CD4-positive, alpha-beta memory T cell (primary cell): ENCODE measurements at regions not wholly inside any gene's neighbourhood (a gene's known extent, or its start where the extent isn't known, plus 50 kb on each side); places are given as distances from the start of the nearest gene placed in this dataset.

ENCODE experiments used
- CTCF ChIA-PET: fragments of 350-600 bp; sonication (Branson Sonifier 250); formaldehyde crosslinking; loops from one replicate; lab custom pipeline; 2021; ENCODE audit warnings: inconsistent platforms; ENCODE audit not compliant: partially characterized antibody; lab: Charles Lee
- POLR2A ChIA-PET: fragments of 350-600 bp; sonication (Branson Sonifier 250); formaldehyde crosslinking; loops from one replicate; lab custom pipeline; 2021; ENCODE audit not compliant: partially characterized antibody; lab: Charles Lee
- DNase-seq, 5 donors: peaks; one replicate each; pipeline versions ENCODE4 v3.0.0 to v3.0.0-alpha.2; 2020 to 2022; ENCODE audit warnings: mixed read lengths in 1 of 5
- H3K27ac ChIP-seq: one replicate; pipeline ENCODE4 v1.7.0; 2013; ENCODE audit warnings: low read depth, low read length
- H3K27me3 ChIP-seq: 2 replicates; pipeline ENCODE4 v1.7.0; 2013; ENCODE audit warnings: mild to moderate bottlenecking, low read length, moderate library complexity; ENCODE audit not compliant: insufficient read depth
- H3K36me3 ChIP-seq: 2 replicates; pipeline ENCODE4 v1.7.0; 2013; ENCODE audit warnings: mild to moderate bottlenecking, low read length, moderate library complexity; ENCODE audit not compliant: insufficient read depth
- H3K4me1 ChIP-seq: 2 replicates; pipeline ENCODE4 v1.7.0; 2013; ENCODE audit warnings: mild to moderate bottlenecking, low read length, moderate library complexity; ENCODE audit not compliant: insufficient read depth
- H3K4me3 ChIP-seq, 2 donors: one replicate each; pipeline ENCODE4 v1.7.0; 2013; ENCODE audit warnings: low read length in 2 of 2, mild to moderate bottlenecking in 1 of 2
- H3K9me3 ChIP-seq, 2 donors: one replicate each; pipeline ENCODE4 v1.7.0; 2013; ENCODE audit warnings: low read length in 2 of 2, control low read depth in 1 of 2; ENCODE audit not compliant: control insufficient read depth in 1 of 2
- H3K27ac Mint-ChIP-seq, 7 donors: one replicate each; pipeline ENCODE4 v1.8.0; 2020 to 2021; ENCODE audit warnings: mixed read lengths in 7 of 7, mild to moderate bottlenecking in 6 of 7, inconsistent platforms in 3 of 7, moderate library complexity in 3 of 7
- H3K27me3 Mint-ChIP-seq, 2 donors: one replicate each; pipeline ENCODE4 v1.8.0; 2020 to 2021; ENCODE audit warnings: mixed read lengths in 2 of 2
- H3K36me3 Mint-ChIP-seq, 2 donors: one replicate each; pipeline ENCODE4 v1.8.0; 2020 to 2021; ENCODE audit warnings: mixed read lengths in 2 of 2, inconsistent platforms in 1 of 2, mild to moderate bottlenecking in 1 of 2
- H3K4me1 Mint-ChIP-seq, 4 donors: one replicate each; pipeline ENCODE4 v1.8.0; 2020 to 2021; ENCODE audit warnings: mixed read lengths in 4 of 4, mild to moderate bottlenecking in 1 of 4
- H3K4me3 Mint-ChIP-seq, 8 donors: one replicate each; pipeline ENCODE4 v1.8.0; 2020 to 2021; ENCODE audit warnings: mixed read lengths in 8 of 8, mild to moderate bottlenecking in 7 of 8, moderate library complexity in 6 of 8, inconsistent platforms in 3 of 8
- H3K9me3 Mint-ChIP-seq, 8 donors: one replicate each; pipeline ENCODE4 v1.8.0; 2020 to 2021; ENCODE audit warnings: mixed read lengths in 8 of 8, mild to moderate bottlenecking in 5 of 8, inconsistent platforms in 3 of 8, moderate library complexity in 1 of 8
- intact Hi-C: fragments of 100-400 bp; cut with micrococcal nuclease; formaldehyde crosslinking; loops from one replicate; pipeline ENCODE4 v1.15.1; 2023

DNA sequence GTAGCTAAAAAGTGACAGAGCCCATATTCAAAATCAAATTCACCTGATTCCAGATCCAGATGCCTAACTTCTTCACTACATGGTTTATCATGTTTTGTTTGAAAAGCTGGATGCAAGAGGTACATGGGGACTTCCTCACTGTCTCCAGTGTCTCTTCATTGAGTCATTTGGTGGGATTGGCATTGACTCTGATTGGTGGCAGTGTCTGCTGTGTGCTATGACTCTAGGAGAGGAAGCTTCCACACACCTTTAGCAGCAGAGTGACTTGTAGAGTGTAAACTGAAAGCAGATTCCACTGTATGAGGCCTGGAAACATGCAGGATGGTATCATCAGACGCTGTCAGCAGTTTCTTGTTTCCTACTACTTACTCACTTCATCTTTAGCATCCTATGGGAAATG lies 250.9 kb upstream of the SEMA6A start:
- Histone ChIP-seq H3K27me3 (no peaks in the 10 kb centered on the region), H3K27ac (no peak overlapping the region), H3K4me1 (no peaks in the 10 kb centered on the region), H3K9me3 (no peaks in the 10 kb centered on the region), H3K4me3 (no peak overlapping the region), H3K36me3 (no peaks in the 10 kb centered on the region)
- DNase-seq = no peak
- POLR2A ChIA-PET = no interaction called here
- H3K27me3 Mint-ChIP-seq = no peaks in the 10 kb centered on the region
- CTCF ChIA-PET = no interaction called here
- no peak overlapping the region for H3K27ac Mint-ChIP-seq
- intact Hi-C loops = no loop called here
- no peaks in the 10 kb centered on the region for H3K4me1 Mint-ChIP-seq
- no peak overlapping the region for H3K4me3 Mint-ChIP-seq
- H3K36me3 Mint-ChIP-seq = no peaks in the 10 kb centered on the region
- peaks cover 0 to 5% (median 0%) of the 10 kb centered on the region in 8 donors for H3K9me3 Mint-ChIP-seq

DNA sequence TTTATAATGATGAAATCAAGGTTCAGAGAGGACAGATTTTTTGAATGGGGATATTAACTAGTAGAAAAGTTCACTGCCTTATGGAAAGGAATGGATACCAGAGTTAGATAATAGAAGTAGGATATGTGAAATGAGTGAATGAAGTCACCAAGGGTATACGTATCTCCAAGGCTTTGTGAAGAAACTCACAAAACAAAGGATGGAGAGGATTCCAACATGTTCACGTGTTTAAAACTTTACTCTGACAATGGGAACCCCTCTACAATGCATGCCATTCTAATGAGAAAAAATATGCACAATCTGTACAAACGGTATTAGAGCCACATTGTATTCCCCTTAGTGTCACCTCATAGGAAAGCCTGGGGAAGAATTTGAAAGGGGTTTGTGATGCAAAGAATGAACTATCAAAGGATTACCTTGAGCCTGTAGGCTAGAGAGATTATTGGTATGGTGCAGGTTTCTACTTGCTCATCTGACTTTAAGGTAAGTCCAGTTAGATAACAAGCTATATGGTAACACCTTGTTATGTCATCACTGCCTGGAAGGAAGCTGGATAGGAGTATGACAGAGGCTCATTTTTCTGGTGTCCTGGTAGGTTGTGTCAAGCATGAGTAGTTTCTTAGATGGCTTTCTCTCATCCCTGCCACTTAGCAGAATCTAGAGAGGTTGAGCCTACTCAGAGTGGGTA lies 250.3 kb upstream of the SEMA6A start:
- no peaks in the 10 kb centered on the region for H3K4me1 Mint-ChIP-seq
- intact Hi-C loops = no loop called here
- H3K27me3 ChIP-seq = no peaks in the 10 kb centered on the region
- H3K36me3 Mint-ChIP-seq = no peaks in the 10 kb centered on the region
- H3K27ac ChIP-seq = no peak overlapping the region
- CTCF ChIA-PET = no interaction called here
- H3K4me1 ChIP-seq = no peaks in the 10 kb centered on the region
- H3K9me3 ChIP-seq = no peaks in the 10 kb centered on the region
- peaks cover 0 to 5% (median 0%) of the 10 kb centered on the region in 8 donors for H3K9me3 Mint-ChIP-seq
- POLR2A ChIA-PET = no interaction called here
- H3K36me3 ChIP-seq = no peaks in the 10 kb centered on the region
- H3K4me3 ChIP-seq = no peak overlapping the region
- no peak overlapping the region for H3K4me3 Mint-ChIP-seq
- no peaks in the 10 kb centered on the region for H3K27me3 Mint-ChIP-seq
- no peak for DNase-seq
- H3K27ac Mint-ChIP-seq = no peak overlapping the region

DNA sequence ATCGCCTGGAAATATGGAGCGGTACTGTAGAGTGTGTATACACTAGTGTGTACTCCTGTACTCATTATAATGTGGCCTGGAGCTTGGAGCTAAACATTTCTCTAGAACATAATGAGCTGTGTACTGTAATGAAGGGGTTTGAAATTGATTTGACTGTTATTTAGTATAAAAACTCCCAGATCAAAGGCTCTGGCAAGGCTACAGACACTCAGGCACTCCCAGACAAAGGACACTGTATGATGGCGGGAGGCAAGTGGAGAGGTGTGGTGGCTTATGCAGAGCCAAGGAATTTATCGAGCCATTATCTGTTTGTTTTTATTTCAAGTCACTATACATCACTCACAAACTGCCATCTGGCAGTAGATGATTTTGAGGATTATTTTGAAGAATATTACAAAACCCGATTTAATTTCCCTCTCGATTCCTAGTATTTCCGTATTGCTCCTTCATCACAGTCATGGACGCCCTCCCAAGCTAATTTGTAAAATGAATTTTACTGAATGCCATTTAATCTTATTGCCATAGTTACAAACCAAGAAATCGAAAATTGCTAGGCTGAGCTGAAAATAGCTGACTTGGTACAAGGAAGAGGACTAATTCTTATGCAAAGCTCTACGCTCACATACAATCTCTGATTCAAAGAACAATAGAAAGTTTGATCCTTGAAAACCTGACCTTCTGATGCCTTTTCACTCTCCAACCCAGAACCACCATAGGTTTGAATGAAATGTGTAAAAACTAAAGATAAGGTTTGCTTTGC lies 240.2 kb upstream of the SEMA6A start:
- Histone ChIP-seq H3K4me3 (no peak overlapping the region), H3K27ac (no peak overlapping the region), H3K4me1 (no peaks in the 10 kb centered on the region), H3K36me3 (no peaks in the 10 kb centered on the region), H3K27me3 (no peaks in the 10 kb centered on the region), H3K9me3 (no peaks in the 10 kb centered on the region)
- intact Hi-C loops = no loop called here
- Mint-ChIP-seq H3K4me1 (no peaks in the 10 kb centered on the region), H3K4me3 (no peak overlapping the region), H3K27ac (no peak overlapping the region), H3K9me3 (peaks cover 0 to 5% (median 2%) of the 10 kb centered on the region in 8 donors), H3K27me3 (no peaks in the 10 kb centered on the region), H3K36me3 (no peaks in the 10 kb centered on the region)
- CTCF ChIA-PET = no interaction called here
- POLR2A ChIA-PET = no interaction called here
- DNase-seq = no peak

DNA sequence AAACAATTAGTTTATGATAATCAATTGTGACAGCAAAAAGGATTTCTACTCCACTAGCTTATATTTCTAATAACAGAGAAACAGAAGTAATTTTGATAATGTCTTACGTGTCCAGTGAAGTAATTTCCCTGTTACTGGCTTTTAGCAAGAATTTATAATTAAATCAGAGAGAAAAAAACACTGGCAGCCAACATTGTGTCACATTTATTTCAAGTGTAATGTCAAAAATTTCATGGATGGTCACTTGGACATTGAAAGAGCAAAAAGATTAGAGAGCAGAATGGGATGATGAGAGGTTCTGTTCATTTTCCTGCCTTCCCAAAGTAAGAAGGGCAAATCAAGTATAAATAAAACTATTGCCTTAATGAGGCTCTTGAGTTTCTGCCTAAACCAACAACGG lies 239.3 kb upstream of the SEMA6A start:
- CTCF ChIA-PET = no interaction called here
- H3K9me3 ChIP-seq = no peaks in the 10 kb centered on the region
- Mint-ChIP-seq H3K36me3 (no peaks in the 10 kb centered on the region), H3K27me3 (no peaks in the 10 kb centered on the region), H3K9me3 (peaks cover 0 to 5% (median 2%) of the 10 kb centered on the region in 8 donors), H3K4me1 (no peaks in the 10 kb centered on the region), H3K4me3 (no peak overlapping the region), H3K27ac (no peak overlapping the region)
- no peaks in the 10 kb centered on the region for H3K36me3 ChIP-seq
- no peak overlapping the region for H3K4me3 ChIP-seq
- H3K27me3 ChIP-seq = no peaks in the 10 kb centered on the region
- DNase-seq = no peak
- no peak overlapping the region for H3K27ac ChIP-seq
- no peaks in the 10 kb centered on the region for H3K4me1 ChIP-seq
- POLR2A ChIA-PET = no interaction called here
- intact Hi-C loops = no loop called here

DNA sequence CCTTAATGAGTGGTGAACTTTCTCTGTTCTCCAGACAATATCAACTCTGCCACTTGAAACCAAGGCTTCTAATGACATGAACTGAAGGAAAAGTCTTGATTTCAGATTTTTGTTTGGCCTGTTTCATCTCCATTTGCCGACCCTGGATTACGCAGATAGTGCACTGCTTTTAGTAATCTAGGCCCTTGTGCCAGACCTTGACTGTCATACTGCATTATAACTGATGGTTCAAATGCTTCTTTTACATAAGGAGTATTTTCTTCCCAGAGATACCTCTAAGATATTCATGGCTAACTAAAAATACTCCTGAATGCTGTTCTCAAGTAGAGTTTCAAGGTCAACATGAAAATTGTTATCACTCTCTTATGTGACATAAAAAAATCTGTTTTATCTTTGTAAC lies 238.7 kb upstream of the SEMA6A start:
- Mint-ChIP-seq H3K9me3 (peaks cover 0 to 5% (median 2%) of the 10 kb centered on the region in 8 donors), H3K36me3 (no peaks in the 10 kb centered on the region), H3K27me3 (no peaks in the 10 kb centered on the region), H3K4me3 (no peak overlapping the region), H3K4me1 (no peaks in the 10 kb centered on the region), H3K27ac (no peak overlapping the region)
- H3K9me3 ChIP-seq = no peaks in the 10 kb centered on the region
- no peak overlapping the region for H3K4me3 ChIP-seq
- DNase-seq = no peak
- intact Hi-C loops = no loop called here
- ChIA-PET POLR2A (no interaction called here), CTCF (no interaction called here)
- no peaks in the 10 kb centered on the region for H3K27me3 ChIP-seq
- H3K36me3 ChIP-seq = no peaks in the 10 kb centered on the region
- H3K4me1 ChIP-seq = no peaks in the 10 kb centered on the region
- no peak overlapping the region for H3K27ac ChIP-seq

DNA sequence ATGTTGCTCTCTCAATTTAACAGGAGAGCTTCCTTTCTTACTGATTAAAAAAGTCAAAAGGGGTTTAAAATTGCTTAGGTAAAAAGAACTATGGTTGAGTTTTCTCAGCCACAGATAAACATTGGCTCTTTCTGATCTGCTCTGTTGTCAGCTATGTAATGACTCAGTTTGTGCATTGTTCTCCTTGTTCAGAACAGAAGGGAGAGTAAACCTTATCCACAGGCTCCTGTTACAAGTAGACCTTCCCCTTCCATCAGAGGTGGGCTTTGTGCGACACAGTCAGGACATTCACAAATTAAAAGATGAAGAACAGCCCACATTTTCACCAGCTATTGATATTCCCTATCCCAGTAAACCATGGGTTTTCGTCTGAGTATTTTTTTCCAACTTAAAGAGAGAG lies 236.3 kb upstream of the SEMA6A start:
- POLR2A ChIA-PET = no interaction called here
- no peak for DNase-seq
- H3K4me1 ChIP-seq = no peaks in the 10 kb centered on the region
- H3K4me3 ChIP-seq = no peak overlapping the region
- Mint-ChIP-seq H3K9me3 (peaks cover 0 to 5% (median 0%) of the 10 kb centered on the region in 8 donors), H3K4me1 (no peaks in the 10 kb centered on the region), H3K4me3 (no peak overlapping the region), H3K36me3 (no peaks in the 10 kb centered on the region), H3K27me3 (no peaks in the 10 kb centered on the region), H3K27ac (no peak overlapping the region)
- H3K27me3 ChIP-seq = no peaks in the 10 kb centered on the region
- no peak overlapping the region for H3K27ac ChIP-seq
- intact Hi-C loops = no loop called here
- H3K9me3 ChIP-seq = no peaks in the 10 kb centered on the region
- CTCF ChIA-PET = no interaction called here
- H3K36me3 ChIP-seq = no peaks in the 10 kb centered on the region

DNA sequence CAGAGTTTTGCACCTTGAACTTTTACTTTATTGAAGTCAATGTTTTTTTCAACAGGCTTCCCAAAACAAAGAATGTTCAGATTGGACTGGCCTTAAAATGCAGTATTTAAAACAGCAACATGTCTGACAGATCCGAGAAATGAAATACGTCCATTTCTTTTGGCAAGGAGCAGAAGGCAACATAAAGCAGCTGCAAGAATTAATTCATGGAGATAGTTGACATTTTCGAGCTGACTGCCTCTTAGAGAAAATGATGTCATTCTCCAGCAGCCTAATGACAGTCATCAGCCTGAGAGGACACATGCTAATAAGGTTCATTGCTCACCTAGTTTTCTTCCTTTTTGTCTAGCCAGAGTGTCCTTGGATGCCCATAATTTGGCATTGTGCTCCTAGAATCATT lies 232.2 kb upstream of the SEMA6A start:
- H3K27me3 Mint-ChIP-seq = no peaks in the 10 kb centered on the region
- ChIA-PET CTCF (no interaction called here), POLR2A (no interaction called here)
- H3K36me3 Mint-ChIP-seq = no peaks in the 10 kb centered on the region
- H3K4me3 ChIP-seq = no peak overlapping the region
- H3K27ac Mint-ChIP-seq = no peak overlapping the region
- H3K4me1 Mint-ChIP-seq = no peaks in the 10 kb centered on the region
- no peaks in the 10 kb centered on the region for H3K9me3 ChIP-seq
- H3K27ac ChIP-seq = no peak overlapping the region
- no peak overlapping the region for H3K4me3 Mint-ChIP-seq
- no peak for DNase-seq
- intact Hi-C loops = no loop called here
- no peaks in the 10 kb centered on the region for H3K36me3 ChIP-seq
- H3K9me3 Mint-ChIP-seq = peaks cover 0 to 3% (median 0%) of the 10 kb centered on the region in 8 donors
- H3K4me1 ChIP-seq = no peaks in the 10 kb centered on the region
- H3K27me3 ChIP-seq = no peaks in the 10 kb centered on the region
